Astrocyte (in vitro differentiated cells and primary cell): ENCODE measurements at regions not wholly inside any gene's neighbourhood (a gene's known extent, or its start where the extent isn't known, plus 50 kb on each side); places are given as distances from the start of the nearest gene placed in this dataset.

ENCODE experiments used
- EZH2 ChIP-seq: IDR thresholded peaks from 2 replicates; pipeline ENCODE4 v1.6.1; 2012; ENCODE audit warnings: mild to moderate bottlenecking, low read length, inconsistent platforms; ENCODE audit not compliant: insufficient read depth
- TF ChIP-seq, protein P1 (sequence below): IDR thresholded peaks from 2 replicates; pipeline ENCODE4 v1.5.1; 2011; ENCODE audit warnings: low read depth, mild to moderate bottlenecking, inconsistent platforms, low read length, moderate library complexity; ENCODE audit not compliant: insufficient read depth

DNA sequence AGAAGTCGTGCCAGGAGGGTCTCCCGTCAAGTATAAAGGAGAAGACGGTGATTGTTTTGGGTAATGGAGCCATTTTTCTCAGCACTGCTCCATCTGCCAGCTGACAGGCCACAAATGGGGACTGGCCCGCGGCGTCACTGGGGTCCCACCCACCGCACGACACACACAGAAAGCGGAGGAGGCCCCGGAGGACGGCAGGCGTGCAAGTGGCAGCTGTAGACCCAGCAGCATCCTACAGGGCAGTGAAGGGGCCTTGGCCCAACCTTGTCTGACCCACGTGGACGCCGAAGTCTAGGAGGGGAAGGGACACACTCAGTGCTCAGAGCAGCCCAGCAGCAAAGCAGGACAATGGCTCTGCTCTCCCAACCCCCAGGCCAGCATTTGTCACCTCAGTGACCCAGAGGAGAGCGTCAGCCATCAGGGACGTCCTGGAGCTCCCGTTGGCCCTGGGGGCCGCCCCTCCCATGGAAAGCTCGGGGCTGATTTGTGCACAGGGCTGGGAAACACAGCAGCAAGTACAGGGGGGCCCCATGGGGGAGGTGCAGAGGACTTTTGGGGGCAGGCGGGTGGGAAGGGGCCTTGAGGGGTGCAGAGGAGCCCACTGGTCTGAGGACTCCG lies 644.4 kb downstream of the BRD1 start:
- TF ChIP-seq, protein P1, sequence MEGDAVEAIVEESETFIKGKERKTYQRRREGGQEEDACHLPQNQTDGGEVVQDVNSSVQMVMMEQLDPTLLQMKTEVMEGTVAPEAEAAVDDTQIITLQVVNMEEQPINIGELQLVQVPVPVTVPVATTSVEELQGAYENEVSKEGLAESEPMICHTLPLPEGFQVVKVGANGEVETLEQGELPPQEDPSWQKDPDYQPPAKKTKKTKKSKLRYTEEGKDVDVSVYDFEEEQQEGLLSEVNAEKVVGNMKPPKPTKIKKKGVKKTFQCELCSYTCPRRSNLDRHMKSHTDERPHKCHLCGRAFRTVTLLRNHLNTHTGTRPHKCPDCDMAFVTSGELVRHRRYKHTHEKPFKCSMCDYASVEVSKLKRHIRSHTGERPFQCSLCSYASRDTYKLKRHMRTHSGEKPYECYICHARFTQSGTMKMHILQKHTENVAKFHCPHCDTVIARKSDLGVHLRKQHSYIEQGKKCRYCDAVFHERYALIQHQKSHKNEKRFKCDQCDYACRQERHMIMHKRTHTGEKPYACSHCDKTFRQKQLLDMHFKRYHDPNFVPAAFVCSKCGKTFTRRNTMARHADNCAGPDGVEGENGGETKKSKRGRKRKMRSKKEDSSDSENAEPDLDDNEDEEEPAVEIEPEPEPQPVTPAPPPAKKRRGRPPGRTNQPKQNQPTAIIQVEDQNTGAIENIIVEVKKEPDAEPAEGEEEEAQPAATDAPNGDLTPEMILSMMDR, result no peak
- no peak for TF ChIP-seq EZH2
